Endothelial cell of umbilical vein (primary cell): ENCODE measurements at regions not wholly inside any gene's neighbourhood (a gene's known extent, or its start where the extent isn't known, plus 50 kb on each side); places are given as distances from the start of the nearest gene placed in this dataset.

ENCODE experiments used
- BruUV-seq: library from RNA; stranded (reverse); fragments of 400-500 nt; replicated peaks from 2 replicates; lab custom pipeline; 2021; lab: Mats Ljungman, UMichigan
- CTCF ChIA-PET: fragments of 300-600, 350-600 bp; sonication (Branson Sonifier 250); formaldehyde crosslinking; loops from one replicate; lab custom pipeline; 2021; ENCODE audit warnings: antibody characterized with exemption, inconsistent platforms; lab: Charles Lee
- POLR2A ChIA-PET: fragments of 300-600, 350-600 bp; sonication (Branson Sonifier 250); formaldehyde crosslinking; loops from one replicate; lab custom pipeline; 2021; ENCODE audit warnings: antibody characterized with exemption, inconsistent platforms; lab: Charles Lee
- DNase-seq: peaks from one replicate; pipeline ENCODE4 v3.0.0-alpha.2; 2011; ENCODE audit warnings: low read depth, low spot score
- FAIRE-seq: peaks from 2 replicates; lab custom pipeline; 2011; peaks lifted over from hg19 to GRCh38; lab: Jason Lieb, UNC
- H2AFZ ChIP-seq: 2 replicates; pipeline ENCODE4 v1.6.0; 2012; ENCODE audit warnings: low read depth, low read length, control low read depth, inconsistent platforms
- H3K27ac ChIP-seq: 2 replicates; pipeline ENCODE4 v1.5.1; 2011; ENCODE audit warnings: low read depth, mild to moderate bottlenecking, control low read depth, low read length, moderate library complexity; ENCODE audit not compliant: insufficient read depth
- H3K27me3 ChIP-seq, 2 experiments: 2 replicates each; pipeline versions ENCODE4 v1.6.0 to v1.6.1; 2011; ENCODE audit warnings: low read length in 2 of 2, mixed read lengths in 1 of 2; ENCODE audit not compliant: control insufficient read depth in 2 of 2, insufficient read depth in 2 of 2
- H3K36me3 ChIP-seq, 2 experiments: 2 replicates in 1 of 2; 3 replicates in 1 of 2; pipeline ENCODE4 v1.5.1; 2011; ENCODE audit warnings: low read length in 2 of 2, mild to moderate bottlenecking in 1 of 2, moderate library complexity in 1 of 2; ENCODE audit not compliant: control insufficient read depth in 2 of 2, insufficient read depth in 2 of 2; ENCODE audit errors: extremely low read depth in 1 of 2
- H3K4me1 ChIP-seq: 3 replicates; pipeline ENCODE4 v1.5.1; 2011; ENCODE audit warnings: mild to moderate bottlenecking, low read length; ENCODE audit not compliant: control insufficient read depth, insufficient read depth; ENCODE audit errors: extremely low read depth
- H3K4me2 ChIP-seq: 2 replicates; pipeline ENCODE4 v1.6.1; 2011; ENCODE audit warnings: low read length, control low read depth, mixed read lengths; ENCODE audit not compliant: insufficient read depth
- H3K4me3 ChIP-seq, 3 experiments: fragments of 200-600 bp in 1 of 3; sonication (generic), shearing (Covaris generic) in 1 of 3; replicated peaks in 1 of 3; 2 replicates each; pipeline ENCODE4 v1.5.1; 2011 to 2016; ENCODE audit warnings: control low read depth in 3 of 3, low read length in 3 of 3, mild to moderate bottlenecking in 2 of 3, inconsistent platforms in 1 of 3, low read depth in 1 of 3, moderate library complexity in 1 of 3; ENCODE audit not compliant: insufficient read depth in 1 of 3
- H3K79me2 ChIP-seq: 2 replicates; pipeline ENCODE4 v1.6.0; 2012; ENCODE audit warnings: low read length, inconsistent platforms; ENCODE audit not compliant: control insufficient read depth, insufficient read depth
- H3K9ac ChIP-seq: replicated peaks from 2 replicates; pipeline ENCODE3; 2011; ENCODE audit warnings: low read length, control low read depth; ENCODE audit not compliant: insufficient read depth; ENCODE audit errors: extremely low read depth
- H3K9me1 ChIP-seq: replicated peaks from 3 replicates; pipeline ENCODE4 v1.6.0; 2011; ENCODE audit warnings: mild to moderate bottlenecking, low read length; ENCODE audit not compliant: control insufficient read depth, insufficient read depth; ENCODE audit errors: extremely low read depth
- H3K9me3 ChIP-seq: replicated peaks from 2 replicates; pipeline ENCODE4 v1.5.1; 2012; ENCODE audit warnings: low read length, inconsistent platforms; ENCODE audit not compliant: control insufficient read depth, insufficient read depth
- H4K20me1 ChIP-seq: replicated peaks from 2 replicates; pipeline ENCODE3; 2011; ENCODE audit warnings: mild to moderate bottlenecking, low read length; ENCODE audit not compliant: control insufficient read depth, insufficient read depth; ENCODE audit errors: extremely low read depth
- CTCF ChIP-seq, 2 donors: IDR thresholded peaks; 1 replicate in 1 of 2; 2 replicates in 1 of 2; pipeline ENCODE4 v1.5.1; 2011; ENCODE audit warnings: low read length in 2 of 2, mild to moderate bottlenecking in 2 of 2, moderate library complexity in 2 of 2, control low read depth in 1 of 2, inconsistent platforms in 1 of 2, low read depth in 1 of 2; ENCODE audit not compliant: insufficient read depth in 1 of 2; ENCODE audit errors: extremely low read depth in 1 of 2
- EZH2 ChIP-seq: IDR thresholded peaks from 2 replicates; pipeline ENCODE4 v1.6.1; 2012; ENCODE audit warnings: borderline replicate concordance, low read depth, mild to moderate bottlenecking, moderate library complexity, low read length, inconsistent platforms; ENCODE audit not compliant: severe bottlenecking
- FOS ChIP-seq: IDR thresholded peaks from 2 replicates; pipeline ENCODE4 v1.6.1; 2011; ENCODE audit warnings: mild to moderate bottlenecking, low read length, moderate library complexity, borderline replicate concordance; ENCODE audit not compliant: insufficient read depth
- GATA2 ChIP-seq: IDR thresholded peaks from 2 replicates; pipeline ENCODE4 v1.7.0; 2011; ENCODE audit warnings: low read depth, mild to moderate bottlenecking, moderate library complexity, mixed read lengths, low read length; ENCODE audit not compliant: insufficient read length, insufficient read depth
- JUN ChIP-seq: IDR thresholded peaks from 2 replicates; pipeline ENCODE4 v1.6.1; 2011; ENCODE audit warnings: borderline replicate concordance, low read depth; ENCODE audit not compliant: insufficient read length, insufficient read depth
- MAX ChIP-seq: IDR thresholded peaks from 2 replicates; pipeline ENCODE4 v1.6.1; 2011; ENCODE audit not compliant: insufficient read depth, insufficient read length
- dilution Hi-C: fragments of 300-500 bp; cut with MboI; formaldehyde crosslinking; loops from one replicate; pipeline ENCODE4 v1.15.0; 2019; ENCODE audit warnings: low sequenced_read_pairs; ENCODE audit not compliant: extremely low pct_ligation_motif_present
- intact Hi-C: fragments of 100-400 bp; cut with micrococcal nuclease; formaldehyde crosslinking; loops from one replicate; pipeline ENCODE4 v1.10.0; 2022

- H3K9me3 ChIP-seq = no peaks in the 10 kb centered on the region
- H3K27ac ChIP-seq = no peak overlapping the region
- ChIA-PET POLR2A (no interaction called here), CTCF (interaction anchor here (1.2 to 1.7 kb wide), 2 partner anchors 8 to 298 kb away, joined by 3 to 6 read pairs; no protein-coding TSS in a partner anchor)
- no peak for FAIRE-seq
- H3K27me3 ChIP-seq = no peaks in the 10 kb centered on the region
- H2AFZ ChIP-seq = no peak overlapping the region
- TF ChIP-seq MAX (no peak), JUN (no peak), CTCF (IDR thresholded peaks at IDR 0.05; ENCODE audit: extremely low read depth in 1 of 2, insufficient read depth in 1 of 2, low read depth in 1 of 2, low read length in 2 of 2) (no peak), FOS (peak; percentile 2), GATA2 (peak; percentile 41), EZH2 (no peak)
- BruUV-seq = no TSS peak
- dilution Hi-C loops (no loop called here), intact Hi-C loops (no loop called here)
- H3K4me3 ChIP-seq = no peak overlapping the region
- peaks cover 16% of the 10 kb centered on the region for H3K4me1 ChIP-seq
- no peaks in the 10 kb centered on the region for H4K20me1 ChIP-seq
- H3K79me2 ChIP-seq = no peaks in the 10 kb centered on the region
- H3K9ac ChIP-seq = no peak overlapping the region
- no peaks in the 10 kb centered on the region for H3K9me1 ChIP-seq
- H3K36me3 ChIP-seq = no peaks in the 10 kb centered on the region
- peak; percentile 28 for DNase-seq
- H3K4me2 ChIP-seq = peak overlapping the region; percentile 52
These were observed 296.7 kb downstream of the SAMD5 start for GRCh38 chr6:147805155-147805554.
